HepG2 (cell line): ENCODE measurements at regions not wholly inside any gene's neighbourhood (a gene's known extent, or its start where the extent isn't known, plus 50 kb on each side); places are given as distances from the start of the nearest gene placed in this dataset.

Experiments
- ATAC-seq: fragments of 200-7000 bp; cut with Tn5 transposase; 3 replicates; pipeline ENCODE4 v1.9.1; 2020; ENCODE audit warnings: mild to moderate bottlenecking, moderate library complexity
- BruUV-seq: library from RNA; stranded (reverse); fragments of 400-500 nt; replicated peaks from 2 replicates; lab custom pipeline; 2021; lab: Mats Ljungman, UMichigan
- CTCF ChIA-PET: fragments of 300-600 bp; formaldehyde crosslinking; extraction: SDS; loops from one replicate; lab custom pipeline; 2021; ENCODE audit warnings: low total read pairs, inconsistent platforms, low intra/inter-chr PET ratio; lab: Yijun Ruan, JAX
- POLR2A ChIA-PET: fragments of 350-600 bp; sonication (Branson Sonifier 250); formaldehyde crosslinking; loops from one replicate; lab custom pipeline; 2020; ENCODE audit warnings: antibody characterized with exemption, inconsistent platforms; lab: Yijun Ruan, JAX
- DNase-seq: peaks from one replicate; pipeline ENCODE4 v3.0.0-alpha.2; 2015; ENCODE audit warnings: low spot score
- FAIRE-seq: peaks from 3 replicates; lab custom pipeline; 2011; peaks lifted over from hg19 to GRCh38; lab: Jason Lieb, UNC
- H2AFZ ChIP-seq: one replicate; pipeline ENCODE4 v1.6.1; 2011; ENCODE audit warnings: low read length, inconsistent platforms
- H3K27ac ChIP-seq: fragments of 300-600 bp; 3 replicates; pipeline ENCODE4 v1.8.0; 2011; ENCODE audit warnings: mixed run types, mild to moderate bottlenecking, mixed read lengths, low read length, inconsistent platforms; ENCODE audit not compliant: insufficient read depth; ENCODE audit errors: extremely low read length
- H3K27me3 ChIP-seq, 2 experiments: fragments of 200-600 bp in 1 of 2; 2 replicates in 1 of 2; 3 replicates in 1 of 2; pipeline versions ENCODE4 v1.6.0 to v1.8.0; 2011; ENCODE audit warnings: low read length in 2 of 2, mild to moderate bottlenecking in 2 of 2, moderate library complexity in 2 of 2, inconsistent platforms in 1 of 2; ENCODE audit not compliant: insufficient read depth in 2 of 2, control insufficient read depth in 1 of 2
- H3K36me3 ChIP-seq, 2 experiments: fragments of 200-600 bp in 1 of 2; replicated peaks in 1 of 2; 2 replicates in 1 of 2; 3 replicates in 1 of 2; pipeline versions ENCODE4 v1.5.1 to v1.8.0; 2011; ENCODE audit warnings: low read length in 2 of 2, inconsistent platforms in 1 of 2; ENCODE audit not compliant: insufficient read depth in 2 of 2, control insufficient read depth in 1 of 2
- H3K4me1 ChIP-seq: 2 replicates; pipeline ENCODE4 v1.5.1; 2012; ENCODE audit warnings: low read length, inconsistent platforms; ENCODE audit not compliant: insufficient read depth
- H3K4me2 ChIP-seq: 2 replicates; pipeline ENCODE4 v1.6.0; 2011; ENCODE audit warnings: low read depth, low read length, inconsistent platforms
- H3K4me3 ChIP-seq, 3 experiments: fragments of 200-600 bp in 1 of 3; sonication (generic), shearing (Covaris generic) in 1 of 3; replicated peaks in 1 of 3; 2 replicates each; pipeline ENCODE4 v1.5.1; 2011 to 2016; ENCODE audit warnings: low read length in 3 of 3, inconsistent platforms in 2 of 3, low read depth in 2 of 3, mild to moderate bottlenecking in 2 of 3, control low read depth in 1 of 3, mixed read lengths in 1 of 3; ENCODE audit not compliant: insufficient read depth in 1 of 3
- H3K79me2 ChIP-seq: one replicate; pipeline ENCODE4 v1.6.1; 2011; ENCODE audit warnings: low read length, inconsistent platforms; ENCODE audit not compliant: insufficient read depth
- H3K9ac ChIP-seq: 2 replicates; pipeline ENCODE4 v1.6.0; 2011; ENCODE audit warnings: mild to moderate bottlenecking, low read depth, low read length, inconsistent platforms; ENCODE audit not compliant: insufficient read depth
- H3K9me3 ChIP-seq: 2 replicates; pipeline ENCODE4 v1.5.1; 2012; ENCODE audit warnings: mild to moderate bottlenecking, low read length
- H4K20me1 ChIP-seq: 2 replicates; pipeline ENCODE4 v1.6.0; 2011; ENCODE audit warnings: inconsistent platforms, mild to moderate bottlenecking, low read length, moderate library complexity; ENCODE audit not compliant: insufficient read depth
- MAZ ChIP-seq, 2 experiments: sonication (generic) in 1 of 2; formaldehyde crosslinking in 1 of 2; IDR thresholded peaks; 2 replicates each; pipeline versions ENCODE4 v1.5.0 to v1.6.1; 2012 to 2020; ENCODE audit warnings: low read depth in 2 of 2, mild to moderate bottlenecking in 2 of 2, borderline replicate concordance in 1 of 2, improper control_type of control experiment in 1 of 2, low read length in 1 of 2, missing genetic modification reagents in 1 of 2, moderate library complexity in 1 of 2
- MBD4 ChIP-seq: IDR thresholded peaks from 2 replicates; pipeline ENCODE4 v1.6.1; 2012; ENCODE audit warnings: low read length, inconsistent platforms, borderline replicate concordance
- SKI ChIP-seq: fragments of 450-650 bp; IDR thresholded peaks from one replicate; pipeline ENCODE4 v1.6.1; 2018; ENCODE audit warnings: mild to moderate bottlenecking; ENCODE audit not compliant: partially characterized antibody
- TGIF2 ChIP-seq: IDR thresholded peaks from 2 replicates; pipeline ENCODE4 v1.6.1; 2016; ENCODE audit warnings: control low read depth, missing compliant biosample characterization
- TMF1 ChIP-seq: sonication (generic); formaldehyde crosslinking; IDR thresholded peaks from 2 replicates; pipeline ENCODE4 v1.8.1; 2022; ENCODE audit warnings: low read depth, missing genetic modification reagents
- ZNF274 ChIP-seq: sonication (generic); formaldehyde crosslinking; IDR thresholded peaks from 2 replicates; pipeline ENCODE4 v1.5.1; 2020; ENCODE audit warnings: mild to moderate bottlenecking, missing genetic modification reagents
- ZNF496 ChIP-seq: sonication (generic); formaldehyde crosslinking; IDR thresholded peaks from 2 replicates; pipeline ENCODE4 v1.8.1; 2023; ENCODE audit warnings: mild to moderate bottlenecking, moderate library complexity, missing genetic modification reagents; ENCODE audit not compliant: insufficient replicate concordance
- ZNF570 ChIP-seq: sonication (generic); formaldehyde crosslinking; IDR thresholded peaks from 2 replicates; pipeline ENCODE4 v1.4.0; 2020; ENCODE audit warnings: mild to moderate bottlenecking, missing genetic modification reagents, borderline replicate concordance
- ZNF891 ChIP-seq: sonication (generic); formaldehyde crosslinking; IDR thresholded peaks from 2 replicates; pipeline ENCODE4 v1.5.0; 2020; ENCODE audit warnings: mild to moderate bottlenecking, missing genetic modification reagents
- WGBS: methylation state at CpG from one replicate; pipeline ENCODE4 v1.1.6; 2017; ENCODE audit warnings: low lambda C conversion rate; 5-methylcytosine and 5-hydroxymethylcytosine counted together
- in situ Hi-C: cut with HindIII; loops from 2 replicates; pipeline ENCODE4 v1.10.0; 2017; ENCODE audit warnings: low pct_unique_long_range_greater_than_20kb; ENCODE audit not compliant: extremely low pct_ligation_motif_present
- intact Hi-C: fragments of 100-400 bp; cut with micrococcal nuclease; formaldehyde crosslinking; loops from one replicate; pipeline ENCODE4 v1.10.0; 2022; ENCODE audit not compliant: unreplicated experiment
- TF ChIP-seq, protein P1 (sequence below), 2 experiments: fragments of 450-650 bp in 1 of 2; sonication (generic) in 1 of 2; formaldehyde crosslinking in 1 of 2; IDR thresholded peaks; 2 replicates each; pipeline versions ENCODE4 v1.6.1 to v1.8.0; 2016 to 2022; ENCODE audit warnings: antibody characterized with exemption in 1 of 2, mild to moderate bottlenecking in 1 of 2, missing genetic modification reagents in 1 of 2
- TF ChIP-seq, protein P2 (sequence below): sonication (generic); formaldehyde crosslinking; IDR thresholded peaks from 2 replicates; pipeline ENCODE4 v1.5.0; 2020; ENCODE audit warnings: mild to moderate bottlenecking, missing genetic modification reagents

DNA sequence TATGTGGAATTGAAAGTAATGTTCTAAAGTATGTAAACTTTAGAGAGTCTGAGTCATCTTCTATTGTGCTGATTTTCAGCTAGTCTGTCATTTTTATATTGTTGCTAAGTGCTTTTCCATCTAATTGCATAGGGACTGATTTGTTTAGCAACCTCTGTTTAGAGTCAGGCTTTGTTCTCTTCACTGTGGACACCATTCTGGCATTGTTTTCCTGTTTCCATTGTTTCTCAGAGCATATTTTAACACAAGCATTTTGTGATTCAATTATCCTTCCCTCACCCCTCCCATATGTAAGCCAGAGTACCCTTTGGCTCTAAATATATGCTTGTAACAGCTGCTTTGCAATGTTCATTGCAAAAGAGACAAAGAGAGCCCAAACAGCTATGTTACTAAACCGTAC is 748.4 kb upstream of the PHF14 start (continued):
- TF ChIP-seq MAZ (IDR thresholded peaks at IDR 0.05; ENCODE audit: borderline replicate concordance, low read depth, low read length) (no peak), MAZ (CRISPR knock-in tag; IDR thresholded peaks at IDR 0.05; ENCODE audit: low read depth) (no peak)

DNA sequence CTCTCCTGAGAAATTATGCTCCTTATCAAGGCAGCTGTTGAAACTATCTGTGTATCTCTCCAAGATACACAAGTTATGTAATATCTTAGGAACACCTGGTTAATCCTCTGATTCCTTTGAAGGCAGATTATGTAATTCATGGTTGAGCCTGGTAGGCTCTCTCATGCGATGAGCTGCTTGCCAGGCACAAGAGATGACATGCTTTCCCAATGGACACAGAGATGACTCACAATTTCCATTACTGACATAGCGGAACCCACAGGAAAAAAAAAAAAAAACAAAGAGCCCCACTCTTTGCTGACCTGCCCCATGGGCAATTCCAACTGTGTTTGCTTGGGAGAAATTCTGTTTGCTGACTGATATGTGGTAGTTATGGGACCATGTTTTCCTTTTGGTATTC is 736.4 kb upstream of the PHF14 start:
- ATAC-seq (no peak), FAIRE-seq (no peak), DNase-seq (peak; percentile 45)
- H3K27ac ChIP-seq = no peak overlapping the region
- no peaks in the 10 kb centered on the region for H3K36me3 ChIP-seq
- in situ Hi-C loops (no loop called here), intact Hi-C loops (no loop called here)
- H4K20me1 ChIP-seq = no peaks in the 10 kb centered on the region
- H3K9ac ChIP-seq = no peak overlapping the region
- no peak overlapping the region for H2AFZ ChIP-seq
- no peaks in the 10 kb centered on the region for H3K27me3 ChIP-seq
- no peak overlapping the region for H3K4me2 ChIP-seq
- no peak overlapping the region for H3K4me3 ChIP-seq
- H3K4me1 ChIP-seq = no peaks in the 10 kb centered on the region
- CTCF ChIA-PET = no interaction called here
- no TSS peak for BruUV-seq
- peaks cover 71% of the 10 kb centered on the region for H3K9me3 ChIP-seq
- no peaks in the 10 kb centered on the region for H3K79me2 ChIP-seq
- POLR2A ChIA-PET = no interaction called here
- WGBS = 4% methylated on average over 2 of the region's 2 CpGs
- TF ChIP-seq SKI = no peak
- no peak for TF ChIP-seq ZNF274
- no peak for TF ChIP-seq TMF1
- no peak for TF ChIP-seq ZNF496 (CRISPR knock-in tag)
- TF ChIP-seq ZNF891 (CRISPR knock-in tag) = no peak
- no peak for TF ChIP-seq TGIF2
- TF ChIP-seq, protein P1, sequence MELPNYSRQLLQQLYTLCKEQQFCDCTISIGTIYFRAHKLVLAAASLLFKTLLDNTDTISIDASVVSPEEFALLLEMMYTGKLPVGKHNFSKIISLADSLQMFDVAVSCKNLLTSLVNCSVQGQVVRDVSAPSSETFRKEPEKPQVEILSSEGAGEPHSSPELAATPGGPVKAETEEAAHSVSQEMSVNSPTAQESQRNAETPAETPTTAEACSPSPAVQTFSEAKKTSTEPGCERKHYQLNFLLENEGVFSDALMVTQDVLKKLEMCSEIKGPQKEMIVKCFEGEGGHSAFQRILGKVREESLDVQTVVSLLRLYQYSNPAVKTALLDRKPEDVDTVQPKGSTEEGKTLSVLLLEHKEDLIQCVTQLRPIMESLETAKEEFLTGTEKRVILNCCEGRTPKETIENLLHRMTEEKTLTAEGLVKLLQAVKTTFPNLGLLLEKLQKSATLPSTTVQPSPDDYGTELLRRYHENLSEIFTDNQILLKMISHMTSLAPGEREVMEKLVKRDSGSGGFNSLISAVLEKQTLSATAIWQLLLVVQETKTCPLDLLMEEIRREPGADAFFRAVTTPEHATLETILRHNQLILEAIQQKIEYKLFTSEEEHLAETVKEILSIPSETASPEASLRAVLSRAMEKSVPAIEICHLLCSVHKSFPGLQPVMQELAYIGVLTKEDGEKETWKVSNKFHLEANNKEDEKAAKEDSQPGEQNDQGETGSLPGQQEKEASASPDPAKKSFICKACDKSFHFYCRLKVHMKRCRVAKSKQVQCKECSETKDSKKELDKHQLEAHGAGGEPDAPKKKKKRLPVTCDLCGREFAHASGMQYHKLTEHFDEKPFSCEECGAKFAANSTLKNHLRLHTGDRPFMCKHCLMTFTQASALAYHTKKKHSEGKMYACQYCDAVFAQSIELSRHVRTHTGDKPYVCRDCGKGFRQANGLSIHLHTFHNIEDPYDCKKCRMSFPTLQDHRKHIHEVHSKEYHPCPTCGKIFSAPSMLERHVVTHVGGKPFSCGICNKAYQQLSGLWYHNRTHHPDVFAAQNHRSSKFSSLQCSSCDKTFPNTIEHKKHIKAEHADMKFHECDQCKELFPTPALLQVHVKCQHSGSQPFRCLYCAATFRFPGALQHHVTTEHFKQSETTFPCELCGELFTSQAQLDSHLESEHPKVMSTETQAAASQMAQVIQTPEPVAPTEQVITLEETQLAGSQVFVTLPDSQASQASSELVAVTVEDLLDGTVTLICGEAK (IDR thresholded peaks at IDR 0.05) = no peak
- TF ChIP-seq, protein P1 (CRISPR knock-in tag; IDR thresholded peaks at IDR 0.05) = no peak
- no peak for TF ChIP-seq ZNF570
- no peak for TF ChIP-seq MBD4
- TF ChIP-seq, protein P2, sequence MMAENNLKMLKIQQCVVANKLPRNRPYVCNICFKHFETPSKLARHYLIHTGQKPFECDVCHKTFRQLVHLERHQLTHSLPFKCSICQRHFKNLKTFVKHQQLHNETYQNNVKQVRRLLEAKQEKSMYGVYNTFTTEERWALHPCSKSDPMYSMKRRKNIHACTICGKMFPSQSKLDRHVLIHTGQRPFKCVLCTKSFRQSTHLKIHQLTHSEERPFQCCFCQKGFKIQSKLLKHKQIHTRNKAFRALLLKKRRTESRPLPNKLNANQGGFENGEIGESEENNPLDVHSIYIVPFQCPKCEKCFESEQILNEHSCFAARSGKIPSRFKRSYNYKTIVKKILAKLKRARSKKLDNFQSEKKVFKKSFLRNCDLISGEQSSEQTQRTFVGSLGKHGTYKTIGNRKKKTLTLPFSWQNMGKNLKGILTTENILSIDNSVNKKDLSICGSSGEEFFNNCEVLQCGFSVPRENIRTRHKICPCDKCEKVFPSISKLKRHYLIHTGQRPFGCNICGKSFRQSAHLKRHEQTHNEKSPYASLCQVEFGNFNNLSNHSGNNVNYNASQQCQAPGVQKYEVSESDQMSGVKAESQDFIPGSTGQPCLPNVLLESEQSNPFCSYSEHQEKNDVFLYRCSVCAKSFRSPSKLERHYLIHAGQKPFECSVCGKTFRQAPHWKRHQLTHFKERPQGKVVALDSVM (CRISPR knock-in tag) = no peak
